ENCODE measurements at regions not wholly inside any gene's neighbourhood (a gene's known extent, or its start where the extent isn't known, plus 50 kb on each side); places are given as distances from the start of the nearest gene placed in this dataset.
A peak's percentile ranks its signal among the peaks of the same experiment; 100 is the strongest.
"Not testable (repeated sequence)": the region's sequence is repeated elsewhere in the genome, so short reads cannot be mapped to it uniquely, and the experiment has no call there.

DNA sequence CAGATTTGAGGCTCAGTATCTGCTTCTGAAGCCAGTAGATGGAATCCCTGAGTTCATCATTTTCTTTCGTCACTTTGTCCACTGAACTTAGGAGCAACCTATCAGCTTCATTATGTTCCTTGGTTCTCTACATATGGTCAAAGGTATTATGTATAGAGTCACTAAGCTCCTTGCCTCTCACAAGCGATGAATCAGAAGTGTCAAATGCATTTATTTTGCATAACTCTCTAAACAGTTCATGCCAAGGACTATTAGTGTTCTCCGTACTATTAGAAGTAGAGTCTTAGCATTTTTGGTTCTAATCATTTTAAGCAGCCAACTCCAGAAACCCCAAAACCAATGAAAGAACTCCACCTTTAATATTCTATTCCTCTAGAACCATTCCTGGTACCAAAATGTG is 278.5 kb downstream of the C12orf75 start:
- H3K4me1 ChIP-seq (replicated peaks); DNase-seq (ENCODE audit: low read depth in 1 of 2, low spot score in 2 of 2); H3K36me3 ChIP-seq; H3K4me3 ChIP-seq; H3K27ac ChIP-seq; H3K9me3 ChIP-seq (replicated peaks); H3K27me3 ChIP-seq (replicated peaks): not testable (repeated sequence)

DNA sequence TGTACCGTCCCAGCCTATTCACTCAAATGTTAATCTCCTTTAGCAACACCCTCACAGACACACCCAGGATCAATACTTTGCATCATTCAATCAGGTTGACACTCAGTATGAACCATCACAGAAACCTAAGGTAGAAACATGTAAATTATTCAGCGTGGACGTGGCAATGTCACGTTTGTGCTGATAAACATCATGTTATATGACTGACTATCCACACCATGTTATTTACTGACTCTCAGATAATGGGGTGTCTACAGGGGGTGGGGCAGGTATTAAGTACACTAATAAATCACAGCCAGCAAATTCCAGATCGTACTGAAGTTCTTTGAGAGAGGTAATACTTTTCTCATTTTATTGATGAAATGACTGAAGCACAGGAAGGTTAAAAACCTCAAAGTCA is 280.0 kb downstream of the C12orf75 start:
- Histone ChIP-seq H3K27ac (no peak overlapping the region), H3K4me3 (no peak overlapping the region), H3K27me3 (replicated peaks) (no peaks in the 10 kb centered on the region), H3K4me1 (replicated peaks) (no peaks in the 10 kb centered on the region), H3K9me3 (replicated peaks) (no peaks in the 10 kb centered on the region), H3K36me3 (no peaks in the 10 kb centered on the region)
- DNase-seq (ENCODE audit: low read depth in 1 of 2, low spot score in 2 of 2) = no peak

DNA sequence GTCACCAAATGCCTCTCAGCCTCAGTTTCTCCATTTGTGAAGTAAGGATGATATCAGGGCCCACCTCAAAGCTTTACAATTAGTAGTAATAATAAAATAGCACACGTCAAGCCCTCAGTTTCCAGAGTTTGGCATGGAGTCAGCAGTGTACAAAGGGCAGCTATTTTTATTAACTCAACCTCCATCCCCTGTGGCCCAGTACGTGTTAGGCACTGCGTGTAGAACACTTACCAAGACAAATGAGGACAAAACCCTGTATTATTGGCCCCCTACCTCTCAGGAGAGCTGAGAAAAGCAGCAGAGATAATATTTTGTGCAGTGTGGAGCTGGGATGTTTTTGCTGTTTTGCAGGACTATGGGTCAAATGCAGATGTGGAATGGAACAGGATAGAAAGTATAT is 280.8 kb downstream of the C12orf75 start:
- DNase-seq (ENCODE audit: low read depth in 1 of 2, low spot score in 2 of 2) = no peak
- no peaks in the 10 kb centered on the region for H3K36me3 ChIP-seq
- no peak overlapping the region for H3K27ac ChIP-seq

DNA sequence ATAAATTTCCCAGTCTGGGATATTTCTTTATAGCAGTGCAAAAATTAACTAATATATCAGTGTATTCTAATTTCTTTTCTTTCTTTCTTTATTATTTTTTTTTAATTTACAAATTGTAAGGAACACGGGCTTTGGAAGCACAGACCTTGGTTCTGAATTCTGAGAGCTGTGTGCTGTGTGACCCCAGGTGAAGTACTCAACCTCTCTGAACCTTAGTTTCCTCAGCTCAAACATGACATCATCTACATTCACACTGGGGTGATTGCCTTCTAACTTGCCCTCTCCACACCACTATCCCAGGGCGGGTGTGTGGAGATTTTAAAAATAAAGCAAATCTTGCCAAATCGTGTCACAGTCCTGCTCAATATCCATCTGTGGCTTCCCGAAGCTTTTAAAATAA is 282.8 kb downstream of the C12orf75 start:
- DNase-seq (ENCODE audit: low read depth in 1 of 2, low spot score in 2 of 2) = no peak
- Histone ChIP-seq H3K27ac (no peak overlapping the region), H3K9me3 (replicated peaks) (no peaks in the 10 kb centered on the region), H3K4me3 (no peak overlapping the region), H3K36me3 (no peaks in the 10 kb centered on the region), H3K4me1 (replicated peaks) (no peaks in the 10 kb centered on the region), H3K27me3 (replicated peaks) (no peaks in the 10 kb centered on the region)

More for the DNA sequence above, 280.8 kb downstream of the C12orf75 start:
- H3K4me1 ChIP-seq (replicated peaks) = no peaks in the 10 kb centered on the region
- H3K27me3 ChIP-seq (replicated peaks) = no peaks in the 10 kb centered on the region
- no peak overlapping the region for H3K4me3 ChIP-seq
- no peaks in the 10 kb centered on the region for H3K9me3 ChIP-seq (replicated peaks)

DNA sequence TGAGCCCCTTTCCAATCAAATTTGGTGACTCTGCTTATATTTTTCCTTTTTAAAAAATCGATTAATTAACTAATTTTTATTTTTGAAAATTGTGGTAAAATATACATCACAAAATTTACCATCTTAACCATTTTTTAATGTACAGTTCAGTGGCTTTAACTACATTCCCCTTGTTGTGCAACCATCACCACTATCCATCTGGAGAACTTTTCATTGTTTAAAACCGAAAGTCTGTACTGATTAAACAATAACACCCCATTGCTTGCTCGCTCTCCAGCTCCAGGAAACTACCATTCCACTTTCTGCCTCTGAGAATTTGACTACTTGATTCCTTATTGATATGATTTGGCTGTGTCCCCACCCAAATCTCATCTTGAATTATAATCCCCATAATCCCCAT is 283.4 kb downstream of the C12orf75 start:
- Histone ChIP-seq H3K4me1 (replicated peaks) (no peaks in the 10 kb centered on the region), H3K9me3 (replicated peaks) (no peaks in the 10 kb centered on the region), H3K27me3 (replicated peaks) (no peaks in the 10 kb centered on the region), H3K36me3 (no peaks in the 10 kb centered on the region), H3K4me3 (no peak overlapping the region), H3K27ac (no peak overlapping the region)
- DNase-seq (ENCODE audit: low read depth in 1 of 2, low spot score in 2 of 2) = peak in 1 of 2 experiments; percentile 7

DNA sequence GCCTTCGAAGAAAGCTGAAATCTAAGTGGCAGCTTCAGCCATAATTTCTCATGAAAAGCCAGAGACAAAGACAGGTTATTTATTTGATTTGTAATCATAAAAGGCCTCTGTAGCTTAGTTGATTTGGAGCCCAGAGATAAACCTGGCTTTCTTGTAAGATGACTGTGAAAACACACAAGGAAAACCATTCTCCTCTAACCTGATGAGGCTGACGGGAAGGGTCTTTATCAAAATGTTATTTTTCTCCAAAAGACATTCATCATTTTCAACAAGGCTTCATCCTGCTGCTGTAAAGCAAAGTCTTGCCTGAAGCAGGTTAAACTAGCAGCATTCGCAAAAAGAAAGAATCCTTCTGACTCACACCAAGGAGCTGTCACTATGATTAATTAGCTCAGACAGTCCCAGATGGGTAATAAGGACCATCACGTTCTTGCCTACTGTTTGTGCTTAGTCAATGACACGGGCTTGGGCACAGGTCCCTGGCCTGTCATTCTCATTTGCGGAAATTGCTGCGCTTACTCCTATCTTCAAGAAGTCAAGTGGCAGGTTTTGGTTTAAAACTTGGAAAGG is 286.6 kb downstream of the C12orf75 start:
- H3K27me3 ChIP-seq (replicated peaks) = no peaks in the 10 kb centered on the region
- no peaks in the 10 kb centered on the region for H3K9me3 ChIP-seq (replicated peaks)
- no peak overlapping the region for H3K4me3 ChIP-seq
- no peak overlapping the region for H3K27ac ChIP-seq
- no peak for DNase-seq (ENCODE audit: low read depth in 1 of 2, low spot score in 2 of 2)
- H3K36me3 ChIP-seq = no peaks in the 10 kb centered on the region
- no peaks in the 10 kb centered on the region for H3K4me1 ChIP-seq (replicated peaks)

DNA sequence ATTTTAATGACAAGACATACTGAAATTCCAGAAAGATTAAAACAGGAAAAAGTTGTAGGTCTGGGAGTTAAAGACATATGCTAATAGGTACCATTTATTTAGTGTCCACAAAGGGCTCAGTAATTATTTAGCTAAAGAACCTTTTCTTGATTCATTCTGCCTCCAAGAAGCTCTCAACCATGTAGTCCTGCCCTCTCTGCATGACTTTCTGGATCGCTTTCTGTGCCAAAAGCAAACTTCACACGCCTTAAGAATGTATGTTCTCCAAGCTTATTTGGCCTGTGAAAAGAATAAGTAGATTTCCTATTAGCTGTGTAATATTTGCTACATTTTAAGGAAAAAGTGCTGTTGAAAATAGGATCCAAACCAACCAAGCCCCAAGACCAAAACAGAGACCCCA is 291.7 kb downstream of the C12orf75 start:
- Histone ChIP-seq H3K27me3 (replicated peaks) (no peaks in the 10 kb centered on the region), H3K27ac (no peak overlapping the region), H3K9me3 (replicated peaks) (no peaks in the 10 kb centered on the region), H3K36me3 (no peaks in the 10 kb centered on the region), H3K4me1 (replicated peaks) (no peaks in the 10 kb centered on the region), H3K4me3 (no peak overlapping the region)
- DNase-seq (ENCODE audit: low read depth in 1 of 2, low spot score in 2 of 2) = no peak

DNA sequence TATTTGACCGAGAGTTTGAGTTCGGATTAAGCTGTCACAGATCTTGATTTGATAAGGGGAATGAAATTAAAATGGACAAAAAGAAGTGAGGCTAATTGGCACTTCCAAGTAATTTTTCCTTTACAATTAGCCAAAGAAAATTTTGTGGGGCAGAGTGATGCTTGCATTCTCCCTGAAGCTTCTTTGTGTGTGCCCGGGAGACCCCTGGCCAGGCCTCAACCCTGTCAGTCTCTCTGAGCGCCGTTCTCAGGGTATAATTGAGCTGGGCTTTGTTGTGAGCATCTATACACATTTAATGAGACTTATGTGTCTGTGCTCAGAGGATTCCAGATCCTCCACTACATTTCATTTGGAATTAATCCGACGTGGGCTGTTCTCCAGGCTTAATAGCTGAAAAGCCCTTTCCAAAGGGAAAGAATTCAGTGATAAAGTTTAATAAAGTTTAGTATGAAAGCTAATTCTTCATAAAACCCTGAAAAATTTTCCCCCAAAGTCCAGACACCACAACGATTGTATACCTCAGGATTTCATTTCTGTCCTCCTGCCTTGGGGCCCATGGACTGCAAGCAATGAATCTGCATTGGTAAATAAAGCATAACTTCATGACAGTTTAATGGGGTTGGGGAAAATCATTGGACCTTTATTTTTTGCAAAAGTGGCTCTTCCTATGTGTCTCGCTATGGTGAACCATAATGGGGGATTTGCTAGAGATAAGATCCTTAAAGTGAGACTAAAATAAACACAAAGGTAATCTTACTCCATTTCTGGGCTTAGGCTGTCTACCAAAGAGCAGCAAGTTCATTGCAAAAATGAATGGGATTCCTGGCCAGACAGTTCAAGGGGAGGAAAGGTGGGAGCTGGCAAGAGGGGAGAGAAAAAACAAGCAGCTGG is 292.6 kb downstream of the C12orf75 start:
- DNase-seq (ENCODE audit: low read depth in 1 of 2, low spot score in 2 of 2) = no peak
- Histone ChIP-seq H3K27ac (no peak overlapping the region), H3K36me3 (no peaks in the 10 kb centered on the region), H3K4me3 (no peak overlapping the region), H3K4me1 (replicated peaks) (no peaks in the 10 kb centered on the region), H3K27me3 (replicated peaks) (no peaks in the 10 kb centered on the region), H3K9me3 (replicated peaks) (no peaks in the 10 kb centered on the region)

DNA sequence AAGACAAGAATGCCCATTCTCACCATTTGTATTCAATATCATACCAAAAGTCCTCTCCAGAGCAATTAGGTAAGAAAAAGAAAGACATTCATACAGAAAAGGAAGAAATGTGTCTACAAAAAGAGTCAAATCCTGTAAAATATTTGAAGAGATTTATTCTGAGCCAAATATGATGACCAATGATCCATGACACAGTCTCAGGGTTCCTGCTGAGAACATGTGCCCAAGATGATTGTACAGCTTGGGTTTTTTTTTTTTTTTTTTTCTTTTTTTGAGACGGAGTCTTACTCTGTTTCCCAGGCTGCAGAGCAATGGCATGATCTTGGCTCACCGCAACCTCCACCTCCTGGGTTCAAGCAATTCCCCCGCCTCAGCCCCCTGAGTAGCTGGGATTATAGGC is 296.2 kb downstream of the C12orf75 start:
- DNase-seq (ENCODE audit: low read depth in 1 of 2, low spot score in 2 of 2) = no peak
- no peak overlapping the region for H3K4me3 ChIP-seq
- H3K4me1 ChIP-seq (replicated peaks) = no peaks in the 10 kb centered on the region
- H3K27me3 ChIP-seq (replicated peaks) = no peaks in the 10 kb centered on the region
- H3K36me3 ChIP-seq = no peaks in the 10 kb centered on the region
- H3K9me3 ChIP-seq (replicated peaks) = no peaks in the 10 kb centered on the region
- H3K27ac ChIP-seq = no peak overlapping the region

DNA sequence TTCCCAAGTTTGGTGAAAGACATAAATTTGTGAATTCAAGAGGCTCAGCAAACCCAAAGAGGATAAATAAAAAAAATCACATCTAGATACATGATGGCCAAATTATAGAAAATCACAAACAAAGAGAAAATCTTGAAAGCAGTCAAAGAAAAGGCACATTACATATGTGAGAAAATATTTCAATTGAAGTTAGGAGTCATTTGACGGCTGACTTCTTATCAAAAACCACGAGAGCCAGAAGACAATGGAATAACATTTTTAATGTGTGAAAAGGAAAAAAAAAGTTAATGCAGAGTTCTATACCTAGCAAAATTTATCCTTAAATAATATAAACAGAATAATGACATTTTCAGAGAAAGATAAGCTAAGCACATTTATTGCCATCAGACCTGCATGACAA is 307.0 kb downstream of the C12orf75 start:
- DNase-seq (ENCODE audit: low read depth in 1 of 2, low spot score in 2 of 2) = no peak
- H3K9me3 ChIP-seq (replicated peaks) = peaks cover 8% of the 10 kb centered on the region

DNA sequence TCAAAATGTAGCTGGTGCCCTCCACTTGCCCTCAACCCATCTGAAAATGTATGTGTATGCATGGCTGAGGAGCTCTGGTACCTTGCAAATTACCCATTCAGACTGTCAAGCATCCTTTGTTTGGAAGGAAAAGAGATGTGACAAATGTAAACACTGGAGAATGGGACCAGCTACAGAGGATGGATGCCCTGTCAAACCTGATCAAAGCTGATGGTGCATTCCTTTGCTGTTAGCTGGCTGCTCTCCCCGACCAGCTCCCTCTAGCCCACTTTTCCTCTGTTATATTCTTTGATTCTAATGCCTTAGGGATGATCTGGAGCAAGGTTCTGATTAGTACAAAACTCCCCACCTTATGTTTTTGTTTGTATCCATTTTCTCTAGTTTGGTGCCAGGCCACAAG is 310.3 kb downstream of the C12orf75 start:
- DNase-seq (ENCODE audit: low read depth in 1 of 2, low spot score in 2 of 2) = no peak

More for the DNA sequence above, 307.0 kb downstream of the C12orf75 start:
- Histone ChIP-seq H3K27me3 (replicated peaks) (no peaks in the 10 kb centered on the region), H3K27ac (no peak overlapping the region), H3K4me3 (no peak overlapping the region), H3K4me1 (replicated peaks) (no peaks in the 10 kb centered on the region), H3K36me3 (no peaks in the 10 kb centered on the region)

DNA sequence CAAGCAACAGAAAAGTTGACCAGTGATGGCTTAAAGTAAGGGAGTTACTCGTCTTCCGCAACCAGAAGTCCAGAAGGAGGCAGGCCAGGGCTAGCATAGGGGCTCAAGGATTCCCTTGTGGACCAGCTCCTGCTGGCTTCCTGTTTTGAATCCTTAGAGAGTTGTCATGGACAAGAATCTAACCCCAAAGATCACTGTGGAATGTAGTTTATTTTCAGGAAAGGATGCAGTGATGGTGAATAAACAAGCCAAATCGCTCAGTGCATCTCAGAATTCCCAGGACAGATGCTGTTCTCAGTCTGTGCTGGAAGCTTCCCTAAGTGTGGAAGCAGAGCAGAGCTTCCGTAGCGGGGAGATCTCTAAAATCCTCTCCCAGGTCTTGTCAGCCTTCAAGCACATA is 311.3 kb downstream of the C12orf75 start:
- Histone ChIP-seq H3K4me3 (no peak overlapping the region), H3K9me3 (replicated peaks) (peaks cover 3% of the 10 kb centered on the region; the same call in 1 of the 2 replicates), H3K4me1 (replicated peaks) (no peaks in the 10 kb centered on the region), H3K27ac (no peak overlapping the region), H3K27me3 (replicated peaks) (no peaks in the 10 kb centered on the region), H3K36me3 (no peaks in the 10 kb centered on the region)
- no peak for DNase-seq (ENCODE audit: low read depth in 1 of 2, low spot score in 2 of 2)

More for the DNA sequence above, 310.3 kb downstream of the C12orf75 start:
- H3K4me1 ChIP-seq (replicated peaks) = no peaks in the 10 kb centered on the region
- H3K9me3 ChIP-seq (replicated peaks) = peaks cover 8% of the 10 kb centered on the region
- H3K27me3 ChIP-seq (replicated peaks) = no peaks in the 10 kb centered on the region
- no peak overlapping the region for H3K4me3 ChIP-seq
- H3K27ac ChIP-seq = no peak overlapping the region
- H3K36me3 ChIP-seq = no peaks in the 10 kb centered on the region

DNA sequence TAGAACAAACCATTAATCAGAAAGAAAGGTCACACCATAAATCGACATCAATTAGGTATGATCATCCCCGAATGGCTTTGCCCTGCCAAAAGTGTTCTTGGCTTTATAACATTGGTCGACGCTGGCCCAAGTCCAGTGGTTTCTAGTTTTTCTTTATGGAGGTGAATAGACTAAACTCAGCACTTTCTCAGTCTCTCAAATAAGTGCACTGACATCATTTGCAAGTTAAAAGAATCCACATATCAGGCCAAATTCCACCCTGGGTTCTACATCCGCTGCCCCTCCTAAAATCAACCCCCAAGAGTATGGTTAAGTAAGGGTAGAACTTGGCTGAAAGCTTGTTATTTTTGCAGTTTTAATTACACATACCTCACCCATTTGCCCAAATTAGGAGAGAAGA is 314.3 kb downstream of the C12orf75 start:
- no peak for DNase-seq (ENCODE audit: low read depth in 1 of 2, low spot score in 2 of 2)

DNA sequence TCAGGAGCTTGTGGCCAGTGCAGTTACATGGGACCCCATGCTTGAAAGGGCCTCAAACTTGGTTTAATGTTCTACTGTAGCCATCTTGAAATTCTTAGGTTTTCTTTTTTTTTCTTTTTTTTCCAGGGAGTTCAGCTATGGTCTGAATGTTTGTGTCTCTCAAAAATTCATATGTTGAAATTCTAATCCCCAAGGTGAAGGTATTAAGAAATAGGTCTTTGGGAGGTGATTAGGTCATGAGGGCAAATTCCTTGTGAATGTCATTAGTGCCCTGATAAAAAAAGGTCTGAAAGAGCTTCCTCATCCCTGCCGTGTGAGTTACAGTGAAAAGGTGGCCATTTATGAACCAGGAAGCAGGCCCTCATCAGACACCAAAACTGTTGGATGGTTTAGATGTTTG is 324.1 kb downstream of the C12orf75 start:
- H3K36me3 ChIP-seq = no peaks in the 10 kb centered on the region
- no peak overlapping the region for H3K4me3 ChIP-seq
- no peak overlapping the region for H3K27ac ChIP-seq
- H3K9me3 ChIP-seq (replicated peaks) = no peaks in the 10 kb centered on the region
- H3K27me3 ChIP-seq (replicated peaks) = no peaks in the 10 kb centered on the region
- H3K4me1 ChIP-seq (replicated peaks) = no peaks in the 10 kb centered on the region
- DNase-seq (ENCODE audit: low read depth in 1 of 2, low spot score in 2 of 2) = no peak

More for the DNA sequence above, 314.3 kb downstream of the C12orf75 start:
- Histone ChIP-seq H3K27me3 (replicated peaks) (no peaks in the 10 kb centered on the region), H3K4me1 (replicated peaks) (no peaks in the 10 kb centered on the region), H3K4me3 (no peak overlapping the region), H3K9me3 (replicated peaks) (no peaks in the 10 kb centered on the region), H3K27ac (no peak overlapping the region), H3K36me3 (no peaks in the 10 kb centered on the region)

Measured in SJSA1 (cell line).